Activated naive CD4-positive, alpha-beta T cell treated with anti-CD3 and anti-CD28 coated beads, Interleukin-2, amount 50 U/mL, for 24 hours (primary cell): ENCODE measurements at regions not wholly inside any gene's neighbourhood (a gene's known extent, or its start where the extent isn't known, plus 50 kb on each side); places are given as distances from the start of the nearest gene placed in this dataset.

Experiments
- H3K27ac Mint-ChIP-seq: one replicate; pipeline ENCODE4 v1.8.0; 2021; ENCODE audit warnings: mild to moderate bottlenecking, mixed read lengths
- H3K27me3 Mint-ChIP-seq: one replicate; pipeline ENCODE4 v1.8.0; 2021; ENCODE audit warnings: mixed read lengths
- H3K36me3 Mint-ChIP-seq: one replicate; pipeline ENCODE4 v1.8.0; 2021; ENCODE audit warnings: mixed read lengths
- H3K4me1 Mint-ChIP-seq: one replicate; pipeline ENCODE4 v1.8.0; 2021; ENCODE audit warnings: mixed read lengths
- H3K4me3 Mint-ChIP-seq: one replicate; pipeline ENCODE4 v1.8.0; 2021; ENCODE audit warnings: mild to moderate bottlenecking, mixed read lengths
- H3K9me3 Mint-ChIP-seq: one replicate; pipeline ENCODE4 v1.8.0; 2021; ENCODE audit warnings: mixed read lengths

DNA sequence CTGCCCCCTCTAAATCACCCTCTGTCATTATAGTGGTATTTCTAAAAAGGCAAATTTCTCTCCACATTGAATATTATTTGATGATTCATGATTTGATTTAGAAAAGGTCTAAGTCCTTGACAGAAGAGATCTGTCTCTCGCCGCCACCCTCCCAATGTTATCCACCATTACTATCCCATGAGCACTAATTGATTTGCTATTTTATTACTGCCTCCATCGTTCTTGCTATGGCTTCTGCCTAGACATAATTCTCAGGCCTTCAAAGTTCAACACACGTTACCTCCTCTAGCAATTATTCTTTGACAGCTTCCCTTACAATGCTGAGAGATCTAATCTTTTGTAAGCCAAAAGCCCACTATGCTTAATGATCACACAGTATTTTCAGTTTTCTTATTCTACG lies 507.0 kb upstream of the CHAC2 start:
- no peaks in the 10 kb centered on the region for H3K36me3 Mint-ChIP-seq
- peaks cover 9% of the 10 kb centered on the region for H3K9me3 Mint-ChIP-seq
- H3K4me3 Mint-ChIP-seq = no peak overlapping the region
- H3K27me3 Mint-ChIP-seq = peaks cover 5% of the 10 kb centered on the region
- H3K27ac Mint-ChIP-seq = no peak overlapping the region
- H3K4me1 Mint-ChIP-seq = no peaks in the 10 kb centered on the region

DNA sequence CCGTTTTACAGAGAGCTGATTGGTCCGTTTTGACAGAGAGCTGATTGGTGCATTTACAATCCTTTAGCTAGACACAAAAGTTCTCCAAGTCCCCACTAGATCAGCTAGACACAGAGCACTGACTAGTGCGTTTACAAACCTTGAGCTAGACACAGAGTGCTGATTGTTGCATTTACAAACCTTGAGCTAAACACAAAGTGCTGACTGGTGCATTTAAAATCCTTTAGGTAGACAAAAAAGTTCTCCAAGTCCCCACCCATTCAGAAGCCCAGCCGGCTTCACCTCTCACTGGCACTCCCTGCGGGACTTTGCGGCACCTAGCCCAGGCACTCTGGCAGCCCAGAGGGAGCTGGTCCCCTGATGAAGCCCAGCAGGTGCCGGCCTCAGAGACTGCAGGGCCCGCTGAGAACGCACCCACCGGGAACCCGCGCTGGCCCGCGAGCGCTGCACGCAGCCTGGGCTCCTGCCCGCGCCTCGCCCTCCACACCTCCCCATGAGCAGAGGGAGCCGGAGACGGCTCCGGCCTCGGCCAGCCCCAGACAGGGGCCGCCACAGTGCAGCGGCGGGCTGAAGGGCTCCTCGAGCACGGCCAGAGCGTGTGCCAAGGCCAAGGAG lies 508.1 kb upstream of the CHAC2 start:
- no peak overlapping the region for H3K27ac Mint-ChIP-seq
- H3K36me3 Mint-ChIP-seq = no peaks in the 10 kb centered on the region
- H3K4me1 Mint-ChIP-seq = no peaks in the 10 kb centered on the region
- H3K27me3 Mint-ChIP-seq = peaks cover 5% of the 10 kb centered on the region
- no peak overlapping the region for H3K4me3 Mint-ChIP-seq
- peaks cover 9% of the 10 kb centered on the region for H3K9me3 Mint-ChIP-seq

- H3K9me3 Mint-ChIP-seq = peaks cover 9% of the 10 kb centered on the region
- no peaks in the 10 kb centered on the region for H3K36me3 Mint-ChIP-seq
- no peak overlapping the region for H3K4me3 Mint-ChIP-seq
- no peaks in the 10 kb centered on the region for H3K4me1 Mint-ChIP-seq
- no peak overlapping the region for H3K27ac Mint-ChIP-seq
- no peaks in the 10 kb centered on the region for H3K27me3 Mint-ChIP-seq
Measured at GRCh38 chr2:53257287-53257686, 510.3 kb upstream of the CHAC2 start.

GRCh38 chr2:53253244-53253643 lies 514.4 kb upstream of the CHAC2 start:
- H3K4me1 Mint-ChIP-seq = no peaks in the 10 kb centered on the region
- no peaks in the 10 kb centered on the region for H3K9me3 Mint-ChIP-seq
- H3K36me3 Mint-ChIP-seq = no peaks in the 10 kb centered on the region
- H3K27me3 Mint-ChIP-seq = no peaks in the 10 kb centered on the region
- H3K4me3 Mint-ChIP-seq = no peak overlapping the region
- H3K27ac Mint-ChIP-seq = no peak overlapping the region

- no peak overlapping the region for H3K27ac Mint-ChIP-seq
- H3K4me3 Mint-ChIP-seq = no peak overlapping the region
- H3K27me3 Mint-ChIP-seq = no peaks in the 10 kb centered on the region
Measured at GRCh38 chr2:53252115-53252514, 515.5 kb upstream of the CHAC2 start.

DNA sequence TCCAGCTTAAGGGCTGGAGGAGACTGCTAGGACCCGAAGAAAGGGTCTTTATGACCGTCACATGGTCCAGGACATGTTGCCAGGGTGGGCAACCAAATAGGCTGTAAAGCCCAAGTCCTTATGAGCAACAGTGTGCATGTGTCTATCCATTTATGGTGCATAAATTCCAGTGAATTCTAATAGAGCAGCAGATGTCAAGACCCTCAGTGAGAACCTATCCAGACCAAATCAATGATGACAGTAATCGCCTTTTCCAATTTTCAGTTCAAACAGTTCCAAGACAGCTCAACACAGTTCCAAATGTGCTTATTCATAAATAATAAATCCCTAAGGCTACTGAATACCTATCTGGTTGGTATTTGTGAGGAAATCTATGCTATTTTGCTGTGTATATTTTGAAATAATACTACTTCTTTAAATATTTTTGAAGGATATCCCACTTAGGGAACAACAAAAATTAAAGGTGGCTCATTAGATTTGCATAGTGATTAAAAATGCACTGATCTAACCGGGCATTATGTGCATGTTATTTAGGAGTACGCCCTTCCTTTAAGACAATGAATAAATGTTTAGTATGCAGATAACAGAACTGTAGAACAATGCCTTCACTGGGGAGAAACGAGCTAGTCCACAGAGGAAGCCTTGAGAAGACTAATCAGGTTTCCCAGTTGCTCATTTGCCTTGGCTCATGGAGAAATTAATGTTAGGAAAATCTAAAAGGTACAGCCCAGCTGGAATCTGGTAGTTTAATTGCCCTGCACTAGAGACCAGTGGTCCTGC lies 519.5 kb upstream of the CHAC2 start:
- no peaks in the 10 kb centered on the region for H3K9me3 Mint-ChIP-seq
- H3K4me1 Mint-ChIP-seq = no peaks in the 10 kb centered on the region
- H3K4me3 Mint-ChIP-seq = no peak overlapping the region
- no peaks in the 10 kb centered on the region for H3K36me3 Mint-ChIP-seq
- no peaks in the 10 kb centered on the region for H3K27me3 Mint-ChIP-seq
- H3K27ac Mint-ChIP-seq = no peak overlapping the region

More at GRCh38 chr2:53252115-53252514, 515.5 kb upstream of the CHAC2 start:
- Mint-ChIP-seq H3K4me1 (no peaks in the 10 kb centered on the region), H3K9me3 (no peaks in the 10 kb centered on the region), H3K36me3 (no peaks in the 10 kb centered on the region)

DNA sequence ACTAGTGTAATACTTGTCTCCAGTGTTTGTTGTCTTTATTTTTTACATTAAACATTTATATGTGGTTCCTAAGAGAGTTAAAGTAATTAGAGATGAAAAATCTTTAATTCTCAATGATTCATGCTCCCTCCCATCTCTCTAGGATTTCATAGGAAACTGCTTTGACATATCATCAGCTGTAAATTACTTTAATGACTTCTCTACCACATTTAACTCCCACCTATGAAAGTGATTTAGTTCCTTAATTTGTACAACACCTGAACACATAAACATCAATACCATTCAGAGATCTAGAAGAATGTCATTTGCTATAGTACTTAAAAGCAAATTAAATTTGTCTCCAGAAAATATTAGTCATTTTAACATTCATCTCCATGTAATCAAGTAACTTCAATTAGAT lies 524.2 kb upstream of the CHAC2 start:
- Mint-ChIP-seq H3K27ac (no peak overlapping the region), H3K9me3 (no peaks in the 10 kb centered on the region), H3K27me3 (no peaks in the 10 kb centered on the region), H3K4me1 (no peaks in the 10 kb centered on the region), H3K36me3 (no peaks in the 10 kb centered on the region), H3K4me3 (no peak overlapping the region)

DNA sequence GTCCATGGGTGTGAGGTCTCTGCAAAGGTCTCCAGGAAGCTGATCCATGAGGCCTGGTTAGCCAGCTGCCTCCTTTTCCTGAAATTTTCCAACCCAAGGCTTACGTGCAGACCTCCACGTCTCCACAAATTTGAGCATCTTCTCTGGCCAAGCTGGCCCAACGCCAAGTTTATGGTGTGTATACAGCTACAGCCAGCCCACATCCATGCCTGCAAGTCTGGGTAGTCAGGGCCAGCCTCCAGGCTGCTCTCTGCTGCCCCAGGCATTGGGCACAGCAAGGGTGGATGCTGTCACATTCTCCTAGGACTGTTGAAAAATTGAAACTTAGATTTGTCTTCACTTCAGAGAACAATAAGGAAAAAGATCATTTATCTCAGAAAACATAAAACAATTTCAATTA lies 525.5 kb upstream of the CHAC2 start:
- Mint-ChIP-seq H3K27me3 (no peaks in the 10 kb centered on the region), H3K4me1 (no peaks in the 10 kb centered on the region), H3K4me3 (no peak overlapping the region), H3K9me3 (peaks cover 6% of the 10 kb centered on the region), H3K36me3 (no peaks in the 10 kb centered on the region), H3K27ac (no peak overlapping the region)

GRCh38 chr2:53235836-53236582 lies 531.6 kb upstream of the CHAC2 start:
- H3K27me3 Mint-ChIP-seq = peaks cover 3% of the 10 kb centered on the region
- H3K36me3 Mint-ChIP-seq = no peaks in the 10 kb centered on the region
- peaks cover 10% of the 10 kb centered on the region for H3K9me3 Mint-ChIP-seq
- H3K27ac Mint-ChIP-seq = no peak overlapping the region
- H3K4me1 Mint-ChIP-seq = no peaks in the 10 kb centered on the region
- H3K4me3 Mint-ChIP-seq = no peak overlapping the region

- Mint-ChIP-seq H3K36me3 (no peaks in the 10 kb centered on the region), H3K27ac (no peak overlapping the region), H3K4me3 (no peak overlapping the region), H3K27me3 (peaks cover 3% of the 10 kb centered on the region), H3K4me1 (no peaks in the 10 kb centered on the region), H3K9me3 (peaks cover 10% of the 10 kb centered on the region)
Measured at GRCh38 chr2:53234548-53234903, 533.1 kb upstream of the CHAC2 start.

DNA sequence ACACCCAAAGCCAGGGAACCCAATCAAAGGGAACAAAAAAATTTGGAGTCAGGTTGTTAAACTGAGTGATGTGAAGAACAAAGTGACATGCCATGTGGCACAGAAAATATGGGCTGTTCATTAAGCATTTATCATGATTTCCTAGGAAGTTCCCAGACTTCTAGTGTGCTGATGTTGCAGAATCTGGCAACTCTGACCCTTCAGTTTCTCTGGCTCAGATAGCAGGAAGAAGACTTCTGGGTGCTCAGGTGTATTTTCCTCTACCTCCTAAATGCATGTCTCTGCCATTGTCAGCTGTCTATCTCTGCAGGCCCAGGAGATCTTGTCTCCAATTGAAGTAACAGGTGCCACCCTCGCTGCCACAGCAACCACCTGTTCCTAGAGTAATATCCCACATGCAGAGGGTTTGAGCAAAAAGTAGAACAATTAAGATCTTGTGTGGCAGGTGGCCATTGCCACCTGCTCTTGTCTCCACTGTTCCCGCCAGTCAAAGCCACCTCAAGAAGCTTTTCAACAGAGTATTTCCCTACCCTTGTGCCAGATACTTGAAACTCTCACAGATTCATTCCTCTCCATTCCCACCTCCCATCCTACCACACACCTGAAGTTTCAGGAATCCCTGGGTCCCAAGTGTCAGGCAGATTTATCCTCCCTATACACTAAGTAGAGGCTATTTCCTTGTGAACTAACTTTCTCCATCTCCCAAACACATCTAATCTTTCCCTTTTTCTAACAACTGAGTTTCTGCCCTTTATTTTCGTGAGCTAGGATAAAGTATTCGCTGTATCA lies 533.7 kb upstream of the CHAC2 start:
- Mint-ChIP-seq H3K4me1 (no peaks in the 10 kb centered on the region), H3K9me3 (peaks cover 10% of the 10 kb centered on the region), H3K27me3 (peaks cover 3% of the 10 kb centered on the region), H3K27ac (no peak overlapping the region), H3K4me3 (no peak overlapping the region), H3K36me3 (no peaks in the 10 kb centered on the region)

- no peaks in the 10 kb centered on the region for H3K4me1 Mint-ChIP-seq
- peaks cover 4% of the 10 kb centered on the region for H3K9me3 Mint-ChIP-seq
- peaks cover 3% of the 10 kb centered on the region for H3K27me3 Mint-ChIP-seq
- H3K4me3 Mint-ChIP-seq = no peak overlapping the region
- H3K27ac Mint-ChIP-seq = no peak overlapping the region
- H3K36me3 Mint-ChIP-seq = no peaks in the 10 kb centered on the region
Measured at GRCh38 chr2:53231908-53232307, 535.7 kb upstream of the CHAC2 start.

- no peaks in the 10 kb centered on the region for H3K4me1 Mint-ChIP-seq
- H3K9me3 Mint-ChIP-seq = peaks cover 3% of the 10 kb centered on the region
- no peaks in the 10 kb centered on the region for H3K36me3 Mint-ChIP-seq
- H3K4me3 Mint-ChIP-seq = no peak overlapping the region
- peaks cover 3% of the 10 kb centered on the region for H3K27me3 Mint-ChIP-seq
- H3K27ac Mint-ChIP-seq = no peak overlapping the region
Measured at GRCh38 chr2:53230691-53231090, 536.9 kb upstream of the CHAC2 start.

- Mint-ChIP-seq H3K27ac (no peak overlapping the region), H3K9me3 (no peaks in the 10 kb centered on the region), H3K27me3 (peaks cover 3% of the 10 kb centered on the region), H3K4me3 (no peak overlapping the region), H3K36me3 (no peaks in the 10 kb centered on the region), H3K4me1 (no peaks in the 10 kb centered on the region)
Measured at GRCh38 chr2:53227535-53227934, 540.1 kb upstream of the CHAC2 start.

GRCh38 chr2:53220969-53221368 lies 546.6 kb upstream of the CHAC2 start:
- no peak overlapping the region for H3K4me3 Mint-ChIP-seq
- H3K36me3 Mint-ChIP-seq = no peaks in the 10 kb centered on the region
- H3K27me3 Mint-ChIP-seq = peaks cover 6% of the 10 kb centered on the region
- no peaks in the 10 kb centered on the region for H3K9me3 Mint-ChIP-seq
- no peak overlapping the region for H3K27ac Mint-ChIP-seq
- H3K4me1 Mint-ChIP-seq = no peaks in the 10 kb centered on the region
